HG03558 (cell line): ENCODE measurements at regions not wholly inside any gene's neighbourhood (a gene's known extent, or its start where the extent isn't known, plus 50 kb on each side); places are given as distances from the start of the nearest gene placed in this dataset.

Experiments used
- ATAC-seq: cut with Tn5 transposase; IDR thresholded peaks from one replicate; pipeline ENCODE4 v1.9.1; 2021; ENCODE audit warnings: moderate number of reproducible peaks; ENCODE audit not compliant: unreplicated experiment; ENCODE audit errors: extremely low read depth

- ATAC-seq, result no peak
Measured at GRCh38 chr2:176818617-176819016, 394.0 kb upstream of the HNRNPA3 start.

DNA sequence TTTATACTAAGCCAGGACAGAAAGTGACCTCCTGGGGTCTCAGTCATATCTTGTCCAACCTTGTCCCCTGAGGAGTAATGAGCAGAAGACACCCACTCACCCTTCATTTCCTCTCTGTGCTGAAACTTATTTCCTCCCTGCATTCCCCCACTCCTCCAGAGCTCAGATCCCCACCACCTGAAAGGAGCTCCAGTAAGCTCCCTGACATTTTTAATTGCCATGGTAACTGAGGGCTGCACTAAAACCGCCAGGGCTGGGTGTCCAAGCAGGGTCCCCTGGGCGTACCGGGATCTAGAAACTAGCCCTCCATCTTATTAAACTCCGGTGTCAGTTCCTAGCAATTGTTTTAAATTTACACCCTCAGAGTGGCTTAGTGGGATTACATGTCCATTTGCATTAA, 393.3 kb upstream of the HNRNPA3 start:
- ATAC-seq, result no peak

- ATAC-seq, result no peak
Measured at GRCh38 chr2:176820371-176820932, 392.1 kb upstream of the HNRNPA3 start.

GRCh38 chr2:176821350-176821749, 391.2 kb upstream of the HNRNPA3 start:
- ATAC-seq, result no peak

DNA sequence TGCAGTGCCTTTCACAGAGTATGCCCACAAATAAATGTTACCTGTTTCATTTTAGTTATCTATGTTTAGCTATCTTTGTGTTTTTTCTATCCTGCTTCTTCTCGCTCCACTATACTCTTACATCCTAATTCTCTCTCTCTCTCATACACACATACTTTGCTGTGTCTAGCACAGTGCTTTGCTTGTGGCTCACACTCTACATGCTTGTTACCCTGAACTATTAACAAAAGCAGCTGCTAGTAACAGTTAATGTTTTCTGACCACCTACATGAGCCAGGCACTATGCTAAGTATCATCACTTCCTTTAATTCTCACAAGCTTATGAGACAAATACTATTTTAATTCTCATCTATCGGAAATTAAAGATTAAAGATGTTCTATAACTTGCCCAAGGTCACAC, 390.5 kb upstream of the HNRNPA3 start:
- no peak for ATAC-seq

DNA sequence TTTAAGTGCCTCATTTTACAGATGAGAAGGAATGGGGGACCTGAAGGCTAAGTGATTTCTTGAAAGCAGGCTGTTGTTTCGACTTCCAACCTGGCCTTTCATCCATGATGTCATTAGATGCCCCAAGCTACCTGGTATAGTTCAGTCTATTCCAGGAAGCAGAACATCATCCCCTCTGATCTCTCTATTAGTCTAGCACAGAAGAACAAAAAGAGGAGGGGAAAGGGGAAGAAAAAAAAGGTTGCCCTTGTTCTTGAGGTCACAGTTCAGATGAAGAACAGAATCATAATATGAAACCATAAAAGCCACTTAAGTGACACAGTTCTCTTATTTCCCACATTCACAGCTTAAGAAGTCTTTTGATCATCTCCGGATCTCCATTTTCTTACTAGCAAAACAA, 386.2 kb upstream of the HNRNPA3 start:
- ATAC-seq, result no peak

- ATAC-seq, result no peak
Measured at GRCh38 chr2:176826984-176827668, 385.5 kb upstream of the HNRNPA3 start.

- ATAC-seq, result no peak
Measured at GRCh38 chr2:176830362-176830761, 382.2 kb upstream of the HNRNPA3 start.

- ATAC-seq, result no peak
Measured at GRCh38 chr2:176832086-176832485, 380.5 kb upstream of the HNRNPA3 start.

DNA sequence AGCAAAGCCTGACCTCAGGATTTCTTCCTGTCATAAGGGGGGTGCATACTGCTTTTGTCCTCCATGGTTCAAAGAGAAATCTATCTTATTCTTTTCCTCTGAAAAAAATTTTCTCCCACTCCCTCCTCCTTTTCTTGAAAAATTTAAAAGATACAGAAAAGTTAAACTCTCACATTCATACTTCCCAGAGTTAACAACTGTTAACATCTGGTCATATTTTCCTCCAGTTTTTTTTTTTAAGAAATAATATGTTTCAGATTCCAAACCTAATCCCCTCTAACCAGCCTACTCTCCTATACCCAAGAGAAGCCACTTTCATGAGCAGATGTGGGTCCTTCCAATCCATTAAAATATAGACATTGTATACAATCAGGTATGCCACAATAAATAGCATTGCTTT, 378.9 kb upstream of the HNRNPA3 start:
- no peak for ATAC-seq

DNA sequence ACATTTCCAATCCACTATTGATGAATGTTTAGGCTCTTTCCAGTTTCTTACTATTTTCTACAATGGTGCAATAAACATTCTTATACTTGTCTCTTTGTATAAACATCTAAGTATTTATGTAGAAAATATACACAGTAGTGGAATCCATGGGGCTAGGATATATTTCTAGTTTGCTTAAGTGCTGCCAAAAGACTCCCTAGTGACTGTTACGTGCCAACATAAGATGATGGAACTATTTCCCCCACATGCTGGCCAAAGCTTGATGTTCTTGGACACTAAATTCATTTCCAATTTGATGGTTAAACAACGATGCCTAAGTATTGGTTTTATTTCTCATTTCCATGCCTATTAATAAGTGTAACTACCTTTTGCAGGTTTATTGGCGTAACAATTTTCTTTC, 378.4 kb upstream of the HNRNPA3 start:
- no peak for ATAC-seq

DNA sequence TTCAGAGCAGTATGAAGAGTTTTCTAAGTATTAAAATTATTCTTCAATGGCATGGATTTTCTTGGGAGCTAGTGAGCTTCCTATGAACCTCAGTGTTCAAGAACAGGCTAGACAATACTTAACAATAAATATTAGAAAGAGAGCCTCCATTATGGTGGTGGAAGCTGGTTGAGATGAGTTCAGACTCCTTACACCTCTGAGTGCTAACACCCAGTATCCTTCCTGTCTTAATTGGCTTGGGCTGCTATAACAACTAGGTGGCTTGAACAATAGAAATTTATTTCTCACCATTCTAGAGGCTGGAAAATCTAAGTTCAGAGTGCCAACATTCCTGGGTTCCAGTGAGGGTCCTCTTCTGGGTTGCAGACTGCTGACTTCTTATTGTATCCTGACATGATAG, 369.4 kb upstream of the HNRNPA3 start:
- ATAC-seq, result no peak

- ATAC-seq, result no peak
Measured at GRCh38 chr2:176844461-176844860, 368.1 kb upstream of the HNRNPA3 start.

DNA sequence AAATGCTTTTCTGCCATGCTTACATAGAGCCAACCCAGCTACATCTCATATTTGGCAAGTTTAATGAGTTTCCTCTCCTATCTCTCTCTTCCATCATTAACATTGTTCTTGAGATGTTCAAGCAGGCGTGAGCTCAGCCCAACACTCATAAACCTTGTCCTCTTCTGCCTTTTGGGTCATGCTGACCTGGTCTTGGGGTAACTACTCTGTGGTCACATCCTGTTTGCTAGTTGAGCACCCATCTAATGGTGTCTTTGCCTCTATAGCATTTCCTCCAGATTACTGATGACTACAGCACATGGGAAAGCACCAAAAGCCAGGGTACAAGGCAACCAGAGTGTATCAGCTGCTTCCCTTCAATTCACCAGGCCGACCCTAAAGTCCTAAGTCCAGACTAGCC, 366.9 kb upstream of the HNRNPA3 start:
- ATAC-seq, result no peak

- no peak for ATAC-seq
Measured at GRCh38 chr2:176847575-176847974, 365.0 kb upstream of the HNRNPA3 start.

- no peak for ATAC-seq
Measured at GRCh38 chr2:176848844-176849243, 363.8 kb upstream of the HNRNPA3 start.

DNA sequence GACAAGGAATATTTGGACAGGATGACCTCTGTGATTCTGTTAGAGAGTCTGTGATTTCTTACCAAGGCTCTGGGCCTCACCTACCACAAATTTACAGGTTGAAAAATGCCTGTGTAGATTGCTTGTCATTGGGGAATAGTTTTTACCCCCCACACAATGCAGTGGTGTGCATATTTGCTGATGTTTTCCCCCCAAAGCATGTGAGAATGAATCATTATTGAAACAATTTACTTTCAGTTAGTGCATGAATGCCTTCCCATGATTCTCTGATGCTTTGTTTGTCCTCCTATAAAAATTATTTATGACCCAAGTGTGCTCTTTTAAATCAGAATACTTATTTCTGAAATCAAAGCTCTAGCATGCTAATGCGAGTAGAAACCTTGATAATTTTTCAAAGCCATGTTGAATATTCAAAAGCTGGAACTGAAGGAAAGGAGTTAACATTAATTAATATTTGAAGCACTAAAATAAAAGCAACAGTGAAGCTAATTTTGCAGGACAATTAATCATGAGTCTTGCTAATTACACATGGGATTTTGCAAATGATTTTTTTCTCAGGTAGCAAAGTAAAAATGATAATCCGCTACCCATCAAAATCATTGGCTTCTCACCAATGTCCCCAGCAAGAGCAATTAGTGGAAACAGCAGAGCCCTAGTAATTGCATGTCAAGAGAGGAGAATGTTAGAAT, 361.2 kb upstream of the HNRNPA3 start:
- ATAC-seq, result no peak

GRCh38 chr2:176851889-176852483, 360.6 kb upstream of the HNRNPA3 start:
- no peak for ATAC-seq

DNA sequence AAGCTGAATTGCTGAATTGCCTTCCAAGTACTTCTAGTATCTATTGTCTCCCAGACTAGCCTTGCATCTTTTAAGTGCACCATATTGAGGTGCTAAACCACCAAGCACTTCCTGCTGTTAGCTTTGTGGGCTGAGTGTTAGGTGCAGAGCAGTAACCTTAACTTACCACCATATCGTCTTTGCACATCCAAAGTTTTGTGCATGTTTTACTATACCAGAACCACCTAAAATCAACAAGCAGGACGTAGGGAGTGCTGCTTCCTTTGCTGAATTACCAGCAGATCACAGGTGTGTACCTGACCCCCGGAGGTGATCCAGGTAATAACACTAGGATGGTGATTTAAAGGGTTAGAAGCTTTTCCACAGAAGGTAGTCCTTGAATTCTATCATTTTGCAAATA, 359.9 kb upstream of the HNRNPA3 start:
- no peak for ATAC-seq

DNA sequence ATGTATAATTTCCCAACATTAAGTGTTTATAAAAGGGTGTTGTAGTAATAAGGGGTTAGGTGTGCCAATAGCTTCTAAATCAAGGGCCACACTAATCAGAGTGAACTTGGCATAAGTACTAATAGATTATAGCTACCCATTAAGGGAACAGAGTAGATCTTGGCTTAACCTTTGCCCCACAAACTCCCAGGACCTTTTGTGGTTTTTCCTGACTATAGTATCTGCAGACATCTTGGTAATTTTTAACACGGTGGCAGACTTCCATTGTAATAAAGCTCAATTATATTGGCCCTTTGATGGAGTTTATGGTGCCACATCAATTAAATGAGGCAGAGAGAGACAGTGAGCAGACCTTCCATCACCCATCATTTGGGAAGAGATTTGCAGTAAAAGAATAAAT, 358.5 kb upstream of the HNRNPA3 start:
- no peak for ATAC-seq

- no peak for ATAC-seq
Measured at GRCh38 chr2:176854878-176855277, 357.7 kb upstream of the HNRNPA3 start.
